OCI-LY1 (cell line): ENCODE measurements at regions not wholly inside any gene's neighbourhood (a gene's known extent, or its start where the extent isn't known, plus 50 kb on each side); places are given as distances from the start of the nearest gene placed in this dataset.

ENCODE experiments used
- H2AFZ ChIP-seq: fragments of 200-600 bp; sonication (generic), shearing (Covaris generic); 2 replicates; pipeline ENCODE4 v1.6.0; 2014; ENCODE audit warnings: antibody characterized with exemption, mild to moderate bottlenecking, low read length
- H3F3A ChIP-seq: fragments of 200-600 bp; sonication (generic), shearing (Covaris generic); 2 replicates; pipeline ENCODE4 v1.6.0; 2014; ENCODE audit warnings: mild to moderate bottlenecking, antibody characterized with exemption, low read length, moderate library complexity; ENCODE audit not compliant: insufficient read depth
- H3K27ac ChIP-seq: fragments of 200-600 bp; sonication (generic); 2 replicates; pipeline ENCODE4 v1.5.1; 2014; ENCODE audit warnings: low read length, mixed run types, mild to moderate bottlenecking, low read depth; ENCODE audit not compliant: poor library complexity, severe bottlenecking
- H3K27me3 ChIP-seq: fragments of 200-600 bp; sonication (generic); 2 replicates; pipeline ENCODE4 v1.6.0; 2014; ENCODE audit warnings: antibody characterized with exemption, mild to moderate bottlenecking, low read length, moderate library complexity; ENCODE audit not compliant: insufficient read depth
- H3K36me3 ChIP-seq: fragments of 200-600 bp; sonication (generic); 2 replicates; pipeline ENCODE4 v1.6.1; 2014; ENCODE audit warnings: mild to moderate bottlenecking, antibody characterized with exemption, low read length, moderate library complexity, mixed read lengths; ENCODE audit not compliant: insufficient read depth
- H3K4me1 ChIP-seq: fragments of 200-600 bp; sonication (generic); 2 replicates; pipeline ENCODE4 v1.5.1; 2014; ENCODE audit warnings: mild to moderate bottlenecking, low read length, moderate library complexity; ENCODE audit not compliant: insufficient read depth, severe bottlenecking
- H3K4me2 ChIP-seq: fragments of 200-600 bp; sonication (generic), shearing (Covaris generic); 2 replicates; pipeline ENCODE4 v1.6.1; 2014; ENCODE audit warnings: low read length
- H3K4me3 ChIP-seq: fragments of 200-600 bp; sonication (generic); 2 replicates; pipeline ENCODE4 v1.5.1; 2014; ENCODE audit warnings: low read length, low read depth, mild to moderate bottlenecking, mixed read lengths; ENCODE audit not compliant: poor library complexity, severe bottlenecking
- H3K79me2 ChIP-seq: fragments of 200-600 bp; shearing (Covaris generic); 2 replicates; pipeline ENCODE4 v1.6.1; 2016; ENCODE audit warnings: mixed run types, low read length, mixed read lengths; ENCODE audit not compliant: insufficient read depth
- H3K9ac ChIP-seq: fragments of 200-600 bp; sonication (generic), shearing (Covaris generic); 2 replicates; pipeline ENCODE4 v1.6.1; 2014; ENCODE audit warnings: mild to moderate bottlenecking, low read length, mixed read lengths
- H3K9me2 ChIP-seq: fragments of 200-600 bp; sonication (generic), shearing (Covaris generic); 2 replicates; pipeline ENCODE4 v1.6.1; 2014; ENCODE audit warnings: low read depth, mild to moderate bottlenecking, low read length, mixed read lengths
- H3K9me3 ChIP-seq: fragments of 200-600 bp; shearing (Covaris generic); 2 replicates; pipeline ENCODE4 v1.6.1; 2014; ENCODE audit warnings: low read length, mixed read lengths
- H4K20me1 ChIP-seq: fragments of 200-600 bp; sonication (generic), shearing (Covaris generic); 2 replicates; pipeline ENCODE4 v1.6.0; 2016; ENCODE audit warnings: mild to moderate bottlenecking, low read length; ENCODE audit not compliant: insufficient read depth
- CTCF ChIP-seq: fragments of 200-600 bp; sonication (generic), shearing (Covaris generic); IDR thresholded peaks from 2 replicates; pipeline ENCODE4 v1.5.1; 2017; ENCODE audit warnings: mild to moderate bottlenecking, antibody characterized with exemption, low read length, moderate library complexity, mixed read lengths
- EZH2 ChIP-seq: fragments of 200-600 bp; sonication (generic), shearing (Covaris generic); IDR thresholded peaks from 2 replicates; pipeline ENCODE4 v1.8.0; 2017; ENCODE audit warnings: borderline replicate concordance, mixed run types, mild to moderate bottlenecking, antibody characterized with exemption, low read length, moderate library complexity, mixed read lengths

- Histone ChIP-seq H3K9me2 (no peaks in the 10 kb centered on the region), H3K9me3 (no peaks in the 10 kb centered on the region), H3K79me2 (no peaks in the 10 kb centered on the region), H3K36me3 (no peaks in the 10 kb centered on the region), H2AFZ (no peak overlapping the region), H3K27me3 (no peaks in the 10 kb centered on the region), H3K4me2 (no peak overlapping the region), H3F3A (no peaks in the 10 kb centered on the region), H3K4me3 (no peak overlapping the region), H3K9ac (no peak overlapping the region), H3K4me1 (no peaks in the 10 kb centered on the region), H3K27ac (no peak overlapping the region), H4K20me1 (no peaks in the 10 kb centered on the region)
- TF ChIP-seq EZH2 (no peak), CTCF (no peak)
Measured at GRCh38 chr20:20768202-20768815, 55.9 kb upstream of the RALGAPA2 start.

- Histone ChIP-seq H4K20me1 (no peaks in the 10 kb centered on the region), H3K4me2 (no peak overlapping the region), H3K36me3 (no peaks in the 10 kb centered on the region)
Measured at GRCh38 chr20:20765696-20766365, 53.4 kb upstream of the RALGAPA2 start.

GRCh38 chr20:20763650-20764049 lies 51.2 kb upstream of the RALGAPA2 start:
- H3K9me3 ChIP-seq = no peaks in the 10 kb centered on the region
- H3K9ac ChIP-seq = no peak overlapping the region
- H3K9me2 ChIP-seq = no peaks in the 10 kb centered on the region
- H3K27ac ChIP-seq = no peak overlapping the region
- H3K4me3 ChIP-seq = no peak overlapping the region
- H2AFZ ChIP-seq = no peak overlapping the region
- no peaks in the 10 kb centered on the region for H3K79me2 ChIP-seq
- H3K4me2 ChIP-seq = no peak overlapping the region
- no peaks in the 10 kb centered on the region for H3K27me3 ChIP-seq
- no peaks in the 10 kb centered on the region for H3F3A ChIP-seq
- TF ChIP-seq CTCF (no peak), EZH2 (no peak)
- no peaks in the 10 kb centered on the region for H4K20me1 ChIP-seq
- no peaks in the 10 kb centered on the region for H3K4me1 ChIP-seq
- no peaks in the 10 kb centered on the region for H3K36me3 ChIP-seq

More at GRCh38 chr20:20765696-20766365, 53.4 kb upstream of the RALGAPA2 start:
- Histone ChIP-seq H3K79me2 (no peaks in the 10 kb centered on the region), H3K4me3 (no peak overlapping the region), H3F3A (no peaks in the 10 kb centered on the region), H3K9me3 (no peaks in the 10 kb centered on the region), H2AFZ (no peak overlapping the region), H3K4me1 (no peaks in the 10 kb centered on the region), H3K9ac (no peak overlapping the region), H3K27ac (no peak overlapping the region), H3K9me2 (no peaks in the 10 kb centered on the region), H3K27me3 (no peaks in the 10 kb centered on the region)
- TF ChIP-seq EZH2 (no peak), CTCF (no peak)
